Activated T-cell treated with anti-CD3 and anti-CD28 coated beads for 24 hours (primary cell): ENCODE measurements at regions not wholly inside any gene's neighbourhood (a gene's known extent, or its start where the extent isn't known, plus 50 kb on each side); places are given as distances from the start of the nearest gene placed in this dataset.

Source experiments
- DNase-seq: peaks from one replicate; pipeline ENCODE4 v3.0.0-alpha.2; 2020; ENCODE audit warnings: low read depth

GRCh38 chr12:24042651-24043050 is 93.2 kb upstream of the SOX5 start:
- DNase-seq, result no peak

- DNase-seq, result no peak
Measured at GRCh38 chr12:24039113-24039525, 89.6 kb upstream of the SOX5 start.

- DNase-seq, result no peak
Measured at GRCh38 chr12:24038211-24038997, 88.9 kb upstream of the SOX5 start.

- DNase-seq, result no peak
Measured at GRCh38 chr12:24036438-24037216, 87.2 kb upstream of the SOX5 start.

- no peak for DNase-seq
Measured at GRCh38 chr12:24034894-24035293, 85.4 kb upstream of the SOX5 start.

- no peak for DNase-seq
Measured at GRCh38 chr12:24034160-24034559, 84.7 kb upstream of the SOX5 start.

GRCh38 chr12:24027352-24027751 is 77.9 kb upstream of the SOX5 start:
- DNase-seq, result no peak

- no peak for DNase-seq
Measured at GRCh38 chr12:24025153-24025798, 75.8 kb upstream of the SOX5 start.

- DNase-seq, result no peak
Measured at GRCh38 chr12:24023081-24023480, 73.6 kb upstream of the SOX5 start.

GRCh38 chr12:24021164-24021502 is 71.7 kb upstream of the SOX5 start:
- DNase-seq, result no peak

GRCh38 chr12:24020397-24021163 is 71.1 kb upstream of the SOX5 start:
- DNase-seq, result no peak

- DNase-seq, result no peak
Measured at GRCh38 chr12:24015833-24016160, 66.3 kb upstream of the SOX5 start.

GRCh38 chr12:24014915-24015832 is 65.7 kb upstream of the SOX5 start:
- DNase-seq, result no peak

GRCh38 chr12:24014240-24014639 is 64.8 kb upstream of the SOX5 start:
- DNase-seq, result no peak

GRCh38 chr12:24012528-24012927 is 63.1 kb upstream of the SOX5 start:
- DNase-seq, result no peak

GRCh38 chr12:24011927-24012507 is 62.5 kb upstream of the SOX5 start:
- no peak for DNase-seq

GRCh38 chr12:24008166-24008565 is 58.7 kb upstream of the SOX5 start:
- no peak for DNase-seq
